GM19395 (cell line): ENCODE measurements at regions not wholly inside any gene's neighbourhood (a gene's known extent, or its start where the extent isn't known, plus 50 kb on each side); places are given as distances from the start of the nearest gene placed in this dataset.
"Not testable (repeated sequence)": the region's sequence is repeated elsewhere in the genome, so short reads cannot be mapped to it uniquely, and the experiment has no call there.

ENCODE experiments used
- ATAC-seq: cut with Tn5 transposase; IDR thresholded peaks from one replicate; pipeline ENCODE4 v1.9.1; 2021; ENCODE audit warnings: mild to moderate bottlenecking, moderate library complexity; ENCODE audit not compliant: unreplicated experiment

DNA sequence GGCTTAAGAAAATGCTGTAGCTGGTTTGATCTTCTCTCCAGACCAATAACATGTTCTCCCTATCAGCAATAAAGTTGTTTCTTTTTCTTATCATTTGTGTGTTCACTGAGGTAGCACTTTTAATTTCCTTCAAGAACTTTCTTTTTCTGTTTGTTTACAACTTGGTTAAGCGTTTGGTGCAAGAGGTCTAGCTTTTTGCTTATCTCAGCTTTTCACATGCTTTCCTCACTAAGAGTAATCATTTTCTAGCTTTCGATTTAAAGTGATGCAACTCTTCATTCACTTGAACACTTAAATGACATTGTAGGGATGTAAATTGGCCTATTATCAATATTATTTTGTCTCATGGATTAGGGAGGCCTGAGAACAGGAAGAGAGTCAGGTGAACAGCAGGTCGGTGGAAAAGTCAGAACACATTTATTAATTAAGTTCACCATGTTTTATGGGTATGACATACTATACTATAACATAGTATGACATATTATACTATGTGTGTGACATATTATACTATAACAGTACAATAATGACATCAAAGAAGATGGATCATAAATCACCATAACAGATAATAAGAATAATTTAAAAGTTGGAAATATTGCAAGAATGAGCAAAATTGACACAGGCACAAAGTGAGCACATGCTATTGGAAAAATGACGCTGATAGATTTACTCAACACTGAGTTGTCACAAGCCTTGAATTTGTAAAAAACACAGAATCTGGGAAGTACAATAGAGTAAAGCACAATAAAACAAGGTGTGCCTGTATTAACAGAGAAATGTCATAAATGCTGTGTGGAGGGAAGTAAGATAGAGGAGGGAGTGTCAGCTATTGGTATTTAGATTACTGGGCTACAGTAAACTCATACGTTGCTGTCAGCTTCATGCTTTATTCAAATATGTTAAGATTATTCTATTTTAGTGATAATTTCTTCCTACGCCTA lies 218.6 kb upstream of the SLC7A11 start:
- no peak for ATAC-seq

GRCh38 chr4:138458751-138459150 lies 216.6 kb upstream of the SLC7A11 start:
- no peak for ATAC-seq

GRCh38 chr4:138456349-138456748 lies 214.2 kb upstream of the SLC7A11 start:
- ATAC-seq = not testable (repeated sequence)

GRCh38 chr4:138455097-138455496 lies 212.9 kb upstream of the SLC7A11 start:
- no peak for ATAC-seq

DNA sequence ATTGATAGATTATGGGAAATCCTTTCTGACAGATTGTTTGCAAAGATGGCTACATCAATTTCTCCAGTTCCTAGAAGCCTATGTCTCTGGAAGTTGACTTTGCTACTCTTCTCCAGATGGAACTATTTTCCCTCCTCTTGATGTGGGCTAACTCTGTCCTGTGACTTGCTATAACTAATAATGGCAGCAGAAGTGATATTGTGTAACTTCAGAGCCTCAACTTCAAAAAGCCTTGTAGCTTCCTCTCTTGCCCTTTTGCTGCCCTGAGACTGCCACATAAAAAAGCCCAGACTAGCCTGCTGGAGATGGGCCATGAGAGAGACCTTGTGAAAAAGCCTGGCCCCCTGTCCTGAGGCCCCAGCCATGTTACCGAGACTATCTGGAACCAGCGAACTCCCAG lies 210.7 kb upstream of the SLC7A11 start:
- no peak for ATAC-seq

- no peak for ATAC-seq
Measured at GRCh38 chr4:138451276-138451663, 209.1 kb upstream of the SLC7A11 start.

DNA sequence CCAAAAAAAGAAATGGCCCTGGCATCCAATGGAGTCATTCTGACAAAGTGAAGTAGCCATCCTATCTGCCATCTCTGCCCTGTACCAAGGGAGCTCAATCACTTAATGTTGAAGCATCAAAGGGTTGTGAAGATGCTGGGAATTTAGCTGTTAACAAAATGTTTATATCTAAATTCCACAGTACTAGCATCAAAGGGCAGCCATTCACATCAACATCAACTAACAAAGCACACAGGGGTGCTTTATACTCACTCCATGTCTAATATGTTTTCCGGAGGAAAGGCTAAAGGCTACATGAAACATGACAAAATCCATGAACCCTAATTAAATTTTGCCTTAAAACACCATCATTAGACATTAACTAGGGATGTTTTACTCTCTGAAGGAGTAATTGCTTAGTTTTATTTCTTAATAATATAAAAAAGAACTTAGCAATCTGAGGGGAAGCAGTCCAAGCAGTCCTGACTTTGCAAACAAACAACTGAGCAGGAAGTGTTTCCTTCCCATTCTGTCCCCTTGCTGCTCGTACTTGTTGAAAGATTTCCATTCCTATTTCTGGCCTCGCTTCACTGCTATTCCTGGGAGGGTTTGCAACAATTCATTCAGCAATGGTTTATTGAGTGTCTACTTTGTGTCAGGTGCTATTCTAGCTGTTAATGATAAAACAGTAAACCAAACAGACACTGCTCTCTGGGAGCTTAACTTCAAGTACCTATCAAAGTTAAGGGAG lies 208.6 kb upstream of the SLC7A11 start:
- no peak for ATAC-seq

DNA sequence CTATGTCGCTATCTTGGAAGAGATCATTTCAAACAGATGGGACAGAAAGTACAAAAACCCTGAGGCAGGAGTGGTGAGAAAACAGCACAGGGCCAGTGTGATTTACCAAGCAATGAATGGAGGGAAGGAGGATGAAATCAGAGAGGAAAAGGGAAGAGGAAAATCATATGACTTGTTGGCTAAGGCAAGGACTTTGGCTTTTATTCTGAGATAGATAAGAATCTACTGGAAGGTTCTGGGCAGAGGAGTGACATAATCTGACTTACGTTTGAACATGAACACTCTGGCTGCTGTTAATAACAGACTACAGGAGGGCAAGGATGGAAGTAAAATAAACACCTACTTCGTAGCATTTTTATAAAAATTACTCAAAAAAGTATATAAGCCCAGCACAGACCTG lies 207.8 kb upstream of the SLC7A11 start:
- ATAC-seq = no peak

- no peak for ATAC-seq
Measured at GRCh38 chr4:138448169-138448568, 206.0 kb upstream of the SLC7A11 start.

GRCh38 chr4:138446456-138446855 lies 204.3 kb upstream of the SLC7A11 start:
- no peak for ATAC-seq

- no peak for ATAC-seq
Measured at GRCh38 chr4:138445098-138445497, 202.9 kb upstream of the SLC7A11 start.

- ATAC-seq = no peak
Measured at GRCh38 chr4:138444260-138444659, 202.1 kb upstream of the SLC7A11 start.

DNA sequence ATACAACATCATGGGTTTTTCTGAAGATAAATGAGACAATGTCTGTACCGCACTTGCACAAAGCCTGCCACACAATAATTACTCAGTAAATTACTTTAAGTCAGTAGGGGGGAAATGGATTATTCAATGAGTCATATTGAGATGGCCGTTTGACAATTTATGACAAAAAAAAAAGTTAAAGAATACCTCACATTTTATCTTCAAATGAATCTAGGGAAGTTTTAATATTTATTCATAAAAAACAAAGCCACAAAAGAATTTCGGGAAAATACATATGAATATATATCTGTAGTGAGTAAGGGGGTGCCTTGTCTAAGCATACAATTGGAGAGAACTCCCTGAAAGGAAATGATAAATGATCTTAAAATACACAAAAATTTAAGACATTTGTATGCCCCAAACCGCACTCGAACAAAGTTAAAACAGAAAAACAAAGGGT lies 197.0 kb upstream of the SLC7A11 start:
- no peak for ATAC-seq

DNA sequence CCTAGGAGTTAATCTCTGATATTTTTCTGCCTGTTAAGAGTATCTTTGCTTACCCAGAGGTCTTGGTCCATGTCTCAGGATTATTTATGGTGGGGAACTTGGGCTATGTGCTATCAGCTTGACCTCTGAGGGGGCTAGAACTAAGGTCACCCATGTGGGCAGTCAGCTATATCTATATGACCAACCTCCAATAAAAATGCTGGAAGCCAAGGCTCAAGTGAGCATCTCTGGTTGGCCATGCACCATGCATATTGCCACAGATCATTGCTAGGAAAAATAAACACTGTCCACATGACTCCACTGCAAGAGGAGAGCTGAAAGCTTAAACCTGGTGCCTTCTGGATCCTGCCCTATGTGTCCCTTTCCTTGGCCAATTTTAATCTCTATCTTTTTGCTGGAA lies 196.5 kb upstream of the SLC7A11 start:
- no peak for ATAC-seq

DNA sequence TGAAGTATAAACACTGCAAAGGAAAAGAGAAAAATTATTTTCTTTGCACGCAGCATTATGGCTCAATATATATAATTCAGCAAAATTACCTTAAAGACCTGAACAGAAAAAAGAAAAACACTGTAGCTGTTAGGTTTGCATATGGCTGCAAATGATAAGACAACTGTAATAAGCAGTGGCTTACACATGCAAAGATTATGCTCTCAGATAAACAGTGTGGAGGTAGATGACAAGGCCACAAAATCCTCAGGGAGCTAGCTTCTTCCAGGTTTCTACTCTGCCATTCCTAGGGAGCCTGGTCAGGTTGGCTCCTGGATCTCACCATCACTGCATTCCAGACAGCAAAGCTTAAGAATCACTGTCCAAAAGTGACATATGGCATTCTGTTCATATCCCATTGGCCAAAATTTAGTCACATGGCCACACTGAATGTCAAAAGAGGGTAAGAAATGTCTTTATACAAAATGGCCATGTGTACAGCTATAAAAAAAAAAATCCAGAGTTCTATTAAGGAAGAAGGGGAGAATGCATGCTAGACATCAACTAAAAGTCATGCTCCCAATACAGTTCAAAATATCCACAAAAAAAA lies 195.2 kb upstream of the SLC7A11 start:
- ATAC-seq = no peak

DNA sequence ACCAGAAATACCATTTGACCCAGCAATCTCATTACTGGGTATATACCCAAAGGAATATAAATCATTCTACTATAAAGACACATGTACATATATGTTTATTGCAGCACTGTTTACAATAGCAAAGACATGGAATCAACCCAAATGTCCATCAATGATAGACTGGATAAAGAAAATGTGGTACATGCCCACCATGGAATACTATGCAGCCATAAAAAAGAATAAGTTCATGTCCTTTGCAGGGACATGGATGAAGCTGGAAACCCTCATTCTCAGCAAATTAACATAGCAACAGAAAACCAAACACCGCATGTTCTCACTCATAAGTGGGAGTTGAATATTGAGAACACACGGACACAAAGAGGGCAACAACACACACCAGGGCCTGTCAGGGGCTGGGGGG lies 193.6 kb upstream of the SLC7A11 start:
- ATAC-seq = not testable (repeated sequence)

DNA sequence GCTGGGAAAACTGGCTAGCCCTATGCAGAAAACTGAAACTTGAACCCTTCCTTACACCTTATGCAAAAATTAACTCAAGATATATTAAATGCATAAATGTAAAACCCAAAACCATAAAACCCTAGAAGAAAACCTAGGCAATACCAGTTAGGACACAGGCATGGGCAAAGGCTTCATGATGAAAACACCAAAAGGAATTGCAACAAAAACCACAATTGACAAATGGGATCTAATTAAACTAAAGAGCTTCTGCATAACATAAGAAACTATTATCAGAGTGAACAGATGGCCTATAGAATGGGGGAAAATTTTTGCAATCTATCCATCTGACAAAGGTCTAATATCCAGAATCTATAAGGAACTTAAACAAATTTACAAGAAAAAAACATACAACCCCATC lies 192.9 kb upstream of the SLC7A11 start:
- ATAC-seq = not testable (repeated sequence)

DNA sequence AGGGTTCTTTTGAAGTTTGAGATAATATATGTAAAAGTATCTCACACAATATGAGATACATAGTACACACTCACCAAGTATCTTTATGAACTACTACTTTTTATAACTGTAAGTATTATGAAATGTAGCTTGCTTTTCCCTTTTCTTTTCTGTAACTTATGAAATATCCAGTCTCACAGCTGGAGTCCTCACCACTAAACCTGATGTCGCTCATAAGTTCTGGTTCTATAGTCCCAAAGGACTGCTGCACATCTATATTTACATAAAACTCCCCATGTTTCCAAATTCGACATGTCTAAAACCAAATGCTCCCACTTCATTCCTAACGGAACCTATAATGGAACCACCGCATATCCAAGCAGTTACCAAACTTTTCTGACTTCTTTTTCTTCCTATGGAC lies 186.5 kb upstream of the SLC7A11 start:
- no peak for ATAC-seq

DNA sequence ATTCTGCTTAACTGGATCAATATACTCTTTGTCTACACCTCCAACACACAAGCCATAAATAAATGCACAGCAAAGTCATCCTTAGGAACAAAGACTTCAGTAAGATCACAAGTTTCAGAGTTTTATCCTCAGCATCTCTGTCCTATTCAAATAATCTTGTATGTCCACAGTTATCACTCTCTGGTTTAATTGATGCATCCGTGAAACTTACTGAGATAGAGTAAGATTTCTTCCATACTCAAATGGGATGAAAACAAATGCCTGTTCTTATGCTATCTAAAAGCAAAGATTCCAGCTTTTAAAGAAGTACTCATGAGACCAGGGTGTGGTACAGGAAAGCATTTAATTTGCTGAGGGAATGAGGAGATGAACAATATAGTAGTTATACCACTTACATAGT lies 184.6 kb upstream of the SLC7A11 start:
- no peak for ATAC-seq

- no peak for ATAC-seq
Measured at GRCh38 chr4:138420471-138420870, 178.3 kb upstream of the SLC7A11 start.

GRCh38 chr4:138414202-138414601 lies 172.1 kb upstream of the SLC7A11 start:
- ATAC-seq = no peak

- ATAC-seq = no peak
Measured at GRCh38 chr4:138413273-138413672, 171.1 kb upstream of the SLC7A11 start.
